Astrocyte of the hippocampus (primary cell): ENCODE measurements at regions not wholly inside any gene's neighbourhood (a gene's known extent, or its start where the extent isn't known, plus 50 kb on each side); places are given as distances from the start of the nearest gene placed in this dataset.

ENCODE experiments used
- DNase-seq: peaks from one replicate; pipeline ENCODE4 v3.0.0; 2011; ENCODE audit warnings: low read depth, low spot score

GRCh38 chr6:4561078-4561435 lies 215.1 kb upstream of the CDYL start:
- no peak for DNase-seq

GRCh38 chr6:4560221-4561077 lies 215.8 kb upstream of the CDYL start:
- DNase-seq: no peak

- DNase-seq: no peak
Observed at GRCh38 chr6:4559281-4559875, 216.8 kb upstream of the CDYL start.

- DNase-seq: no peak
Observed at GRCh38 chr6:4554645-4555044, 221.6 kb upstream of the CDYL start.

- DNase-seq: no peak
Observed at GRCh38 chr6:4553387-4553786, 222.8 kb upstream of the CDYL start.

GRCh38 chr6:4550227-4550597 lies 226.0 kb upstream of the CDYL start:
- DNase-seq: no peak

GRCh38 chr6:4549556-4550226 lies 226.5 kb upstream of the CDYL start:
- DNase-seq: no peak

- no peak for DNase-seq
Observed at GRCh38 chr6:4545893-4546292, 230.3 kb upstream of the CDYL start.

GRCh38 chr6:4543596-4543995 lies 232.6 kb upstream of the CDYL start:
- DNase-seq: no peak

GRCh38 chr6:4533576-4533975 lies 242.6 kb upstream of the CDYL start:
- no peak for DNase-seq

GRCh38 chr6:4531406-4531805 lies 244.8 kb upstream of the CDYL start:
- DNase-seq: no peak

GRCh38 chr6:4522453-4522852 lies 253.8 kb upstream of the CDYL start:
- DNase-seq: no peak

GRCh38 chr6:4521070-4521469 lies 255.1 kb upstream of the CDYL start:
- DNase-seq: no peak

- DNase-seq: no peak
Observed at GRCh38 chr6:4518506-4518905, 257.7 kb upstream of the CDYL start.

- DNase-seq: no peak
Observed at GRCh38 chr6:4516206-4516605, 260.0 kb upstream of the CDYL start.

GRCh38 chr6:4513561-4513960 lies 262.6 kb upstream of the CDYL start:
- DNase-seq: no peak

- DNase-seq: no peak
Observed at GRCh38 chr6:4512051-4512471, 264.1 kb upstream of the CDYL start.

- DNase-seq: no peak
Observed at GRCh38 chr6:4511641-4512020, 264.6 kb upstream of the CDYL start.

- no peak for DNase-seq
Observed at GRCh38 chr6:4510906-4511640, 265.1 kb upstream of the CDYL start.

- peak; percentile 14 for DNase-seq
Observed at GRCh38 chr6:4510317-4510716, 265.9 kb upstream of the CDYL start.

- DNase-seq: no peak
Observed at GRCh38 chr6:4509506-4509905, 266.7 kb upstream of the CDYL start.

GRCh38 chr6:4506792-4507191 lies 269.4 kb upstream of the CDYL start:
- DNase-seq: no peak
